ENCODE measurements at regions not wholly inside any gene's neighbourhood (a gene's known extent, or its start where the extent isn't known, plus 50 kb on each side); places are given as distances from the start of the nearest gene placed in this dataset.

DNA sequence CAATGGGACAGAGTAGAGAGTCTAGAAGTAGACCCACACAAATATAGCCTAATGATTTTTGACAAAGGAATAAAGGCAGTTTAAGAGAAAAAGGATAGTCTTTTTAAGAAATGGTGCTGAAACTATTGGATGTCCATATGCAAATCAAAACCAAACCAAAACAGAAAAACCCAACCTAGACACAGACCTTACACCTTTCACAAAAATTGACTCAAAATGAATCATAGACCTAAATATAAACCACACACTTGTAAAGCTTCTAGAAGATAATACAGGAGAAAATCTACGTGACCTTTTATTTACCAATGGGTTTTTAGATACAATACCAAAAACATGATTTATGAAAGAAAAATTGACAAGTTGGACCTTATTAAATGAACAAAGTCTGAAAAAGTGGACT is 66.4 kb upstream of the MPHOSPH6 start:
- no peak for DNase-seq

DNA sequence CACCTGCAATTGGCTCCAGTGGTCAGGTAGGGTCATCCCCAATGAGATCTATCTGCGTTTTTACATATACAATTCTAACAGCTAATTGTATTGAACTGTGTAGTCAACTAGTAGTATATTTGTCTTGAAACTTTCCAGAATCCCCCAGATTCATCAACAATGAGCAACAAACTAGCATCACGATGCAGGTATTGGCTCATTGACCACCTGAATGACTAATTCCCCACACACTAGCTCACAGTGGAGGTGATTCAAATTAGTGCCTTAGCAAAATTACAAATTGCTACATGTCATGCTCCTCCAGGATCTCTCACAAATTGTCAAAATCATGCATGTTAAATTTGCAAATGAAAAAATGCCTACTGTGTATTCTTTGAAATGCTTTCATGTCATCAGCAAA is 62.8 kb upstream of the MPHOSPH6 start:
- no peak for DNase-seq

GRCh38 chr16:82231008-82231787 is 61.2 kb upstream of the MPHOSPH6 start:
- DNase-seq = no peak

DNA sequence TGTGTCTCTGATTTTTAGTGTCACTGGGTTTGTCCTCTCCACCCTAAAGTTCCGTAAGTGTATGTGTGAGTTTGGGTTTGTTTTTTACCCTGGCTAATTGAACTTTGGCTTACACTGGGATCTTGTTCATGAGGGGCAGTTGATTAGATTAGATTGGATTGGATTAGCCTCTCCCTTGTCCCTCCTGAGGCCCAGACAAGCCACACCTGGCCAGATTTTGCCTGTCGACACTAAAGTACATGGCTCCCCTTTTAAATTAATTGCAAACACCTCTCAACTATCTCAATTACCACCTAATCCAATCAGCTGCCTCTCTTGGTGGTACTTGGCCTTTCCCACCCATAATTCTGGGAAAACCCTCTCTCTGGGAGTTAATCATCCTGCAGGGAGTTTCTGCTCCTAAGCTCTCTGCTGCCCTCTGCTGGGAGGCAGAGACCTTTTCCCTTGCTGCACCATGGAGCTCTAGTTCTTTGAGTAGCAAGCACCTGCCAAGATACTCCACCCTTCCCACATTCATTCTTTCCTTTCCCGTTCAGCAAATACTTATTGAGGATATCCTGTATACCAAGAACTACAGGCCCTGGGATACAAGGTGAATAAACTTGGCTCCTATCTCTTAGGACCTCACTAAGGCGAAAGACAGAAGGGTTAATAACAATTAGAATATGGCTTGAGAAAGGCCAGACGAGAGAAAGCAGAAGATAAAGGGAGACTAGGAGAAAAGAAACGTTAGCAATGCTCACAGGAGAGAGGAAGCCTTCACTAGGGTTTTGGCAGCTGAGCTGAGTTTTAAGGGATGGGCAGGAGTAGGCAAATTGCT is 60.0 kb upstream of the MPHOSPH6 start:
- peak; percentile 51 for DNase-seq

DNA sequence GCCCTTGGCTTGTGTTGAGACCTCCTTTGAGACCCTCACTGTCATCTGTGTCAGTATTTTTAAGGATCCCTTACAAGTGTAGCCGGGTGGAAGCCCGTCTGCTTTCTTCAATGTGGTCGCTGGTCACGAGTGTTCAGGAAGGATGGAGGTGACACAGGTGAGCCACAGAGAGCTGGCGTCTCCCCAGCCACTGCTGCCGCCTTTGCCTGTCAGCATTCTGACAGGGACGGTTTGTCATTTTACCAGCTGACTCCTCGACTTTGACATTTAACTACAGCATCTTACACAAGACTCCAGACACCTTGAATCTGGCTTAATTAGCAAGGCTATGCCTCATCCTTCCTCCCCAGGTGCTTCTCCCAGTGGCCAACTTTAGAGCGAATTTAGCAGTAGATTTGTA is 56.3 kb upstream of the MPHOSPH6 start:
- no peak for DNase-seq

DNA sequence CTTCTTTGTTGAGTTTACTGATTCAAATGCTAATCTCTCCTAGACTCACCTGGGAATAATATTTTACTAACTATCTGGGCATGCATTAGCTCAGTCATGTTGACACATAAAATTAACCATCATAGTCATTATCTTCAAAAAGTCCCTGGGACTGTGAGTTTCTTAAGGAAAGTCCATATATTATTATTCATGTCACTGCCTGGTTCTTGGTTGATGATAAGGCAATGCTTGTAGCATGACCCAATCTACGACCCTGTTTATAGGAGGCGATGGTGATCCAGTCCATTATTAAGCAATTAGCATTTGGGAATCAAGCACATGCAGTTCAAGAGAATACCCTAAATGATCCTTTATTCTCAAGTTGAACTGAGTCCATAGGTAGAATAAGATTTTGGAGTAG is 54.8 kb upstream of the MPHOSPH6 start:
- DNase-seq = no peak

DNA sequence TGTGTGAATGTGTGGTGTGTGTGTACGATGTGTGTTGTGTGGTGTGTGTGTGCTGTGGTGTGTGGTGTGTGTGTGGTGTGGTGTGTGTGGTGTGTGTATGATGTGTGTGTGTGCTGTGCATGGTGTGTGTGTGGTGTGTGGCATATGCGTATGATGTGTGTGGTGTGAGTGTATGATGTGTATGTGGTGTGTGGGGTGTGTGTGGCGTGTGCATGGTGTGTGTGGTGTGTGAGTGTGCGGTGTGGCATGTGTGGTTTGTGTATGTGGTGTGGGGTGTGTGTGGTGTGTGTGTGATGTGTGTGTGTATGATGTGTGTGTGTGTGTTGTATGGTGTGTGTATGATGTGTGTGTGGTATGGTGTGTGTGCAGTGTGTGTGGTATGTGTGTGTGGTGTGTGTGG is 50.5 kb upstream of the MPHOSPH6 start:
- DNase-seq = no peak
